ENCODE measurements at regions not wholly inside any gene's neighbourhood (a gene's known extent, or its start where the extent isn't known, plus 50 kb on each side); places are given as distances from the start of the nearest gene placed in this dataset.

DNA sequence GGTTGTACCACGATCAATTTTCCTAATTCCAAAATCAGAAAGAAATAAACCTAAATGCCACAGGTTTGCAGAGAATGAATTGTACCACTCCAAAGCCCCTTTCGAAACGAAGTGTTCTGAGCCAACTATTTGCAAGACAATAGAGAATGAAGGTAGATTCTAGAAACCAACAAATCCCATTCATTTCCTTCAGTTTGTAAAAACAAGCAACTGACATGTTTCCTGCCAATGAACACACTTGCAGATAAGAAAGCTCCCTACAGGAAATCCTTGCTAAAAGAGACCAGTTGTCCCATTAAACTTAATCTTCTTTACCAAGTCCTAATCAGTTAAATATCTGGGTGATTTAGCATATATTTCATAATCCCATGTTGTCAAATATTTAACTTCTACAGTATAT lies 198.4 kb upstream of the FOXN3 start:
- TF ChIP-seq CTCF (IDR thresholded peaks at IDR 0.05) (no peak), POLR2A (IDR thresholded peaks at IDR 0.05) (no peak)
